ENCODE measurements at regions not wholly inside any gene's neighbourhood (a gene's known extent, or its start where the extent isn't known, plus 50 kb on each side); places are given as distances from the start of the nearest gene placed in this dataset.

GRCh38 chr20:48319943-48320584 is 507.7 kb downstream of the PREX1 start:
- TF ChIP-seq, protein P1, sequence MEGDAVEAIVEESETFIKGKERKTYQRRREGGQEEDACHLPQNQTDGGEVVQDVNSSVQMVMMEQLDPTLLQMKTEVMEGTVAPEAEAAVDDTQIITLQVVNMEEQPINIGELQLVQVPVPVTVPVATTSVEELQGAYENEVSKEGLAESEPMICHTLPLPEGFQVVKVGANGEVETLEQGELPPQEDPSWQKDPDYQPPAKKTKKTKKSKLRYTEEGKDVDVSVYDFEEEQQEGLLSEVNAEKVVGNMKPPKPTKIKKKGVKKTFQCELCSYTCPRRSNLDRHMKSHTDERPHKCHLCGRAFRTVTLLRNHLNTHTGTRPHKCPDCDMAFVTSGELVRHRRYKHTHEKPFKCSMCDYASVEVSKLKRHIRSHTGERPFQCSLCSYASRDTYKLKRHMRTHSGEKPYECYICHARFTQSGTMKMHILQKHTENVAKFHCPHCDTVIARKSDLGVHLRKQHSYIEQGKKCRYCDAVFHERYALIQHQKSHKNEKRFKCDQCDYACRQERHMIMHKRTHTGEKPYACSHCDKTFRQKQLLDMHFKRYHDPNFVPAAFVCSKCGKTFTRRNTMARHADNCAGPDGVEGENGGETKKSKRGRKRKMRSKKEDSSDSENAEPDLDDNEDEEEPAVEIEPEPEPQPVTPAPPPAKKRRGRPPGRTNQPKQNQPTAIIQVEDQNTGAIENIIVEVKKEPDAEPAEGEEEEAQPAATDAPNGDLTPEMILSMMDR (IDR thresholded peaks at IDR 0.05), result no peak
- TF ChIP-seq POLR2A (IDR thresholded peaks at IDR 0.05), result no peak
